Tibial nerve (tissue), 4 donors: ENCODE measurements at regions not wholly inside any gene's neighbourhood (a gene's known extent, or its start where the extent isn't known, plus 50 kb on each side); places are given as distances from the start of the nearest gene placed in this dataset.

Source experiments
- DNase-seq, 2 donors: peaks; one replicate each; pipeline ENCODE4 v3.0.0-alpha.2; 2019; ENCODE audit warnings: low spot score in 2 of 2
- H3K27ac ChIP-seq, 4 donors: fragments of 200-600 bp; sonication (generic) in 3 of 4; one replicate each; pipeline ENCODE4 v1.5.1; 2017 to 2019; ENCODE audit warnings: mild to moderate bottlenecking in 1 of 4
- H3K27me3 ChIP-seq, 2 donors: fragments of 200-600 bp; sonication (generic) in 1 of 2; one replicate each; pipeline versions ENCODE4 v1.5.1 to v1.6.0; 2017 to 2019
- H3K36me3 ChIP-seq, 3 donors: fragments of 200-600 bp; sonication (generic); one replicate each; pipeline ENCODE4 v1.5.1; 2018 to 2019
- H3K4me1 ChIP-seq, 4 donors: fragments of 200-600 bp; sonication (generic) in 3 of 4; one replicate each; pipeline ENCODE4 v1.5.1; 2017 to 2019
- H3K4me3 ChIP-seq, 4 donors: fragments of 200-600 bp; sonication (generic) in 3 of 4; one replicate each; pipeline ENCODE4 v1.5.1; 2017 to 2019; ENCODE audit warnings: mild to moderate bottlenecking in 1 of 4, moderate library complexity in 1 of 4
- H3K9me3 ChIP-seq, 4 donors: fragments of 200-600 bp; sonication (generic) in 3 of 4; one replicate each; pipeline ENCODE4 v1.5.1; 2017 to 2019
- EP300 ChIP-seq, 2 donors: sonication (generic); formaldehyde crosslinking; IDR thresholded peaks; one replicate each; pipeline ENCODE4 v1.6.1; 2017; ENCODE audit warnings: antibody characterized with exemption in 2 of 2, mild to moderate bottlenecking in 1 of 2
- POLR2A ChIP-seq, 2 donors: fragments of 450-650 bp; IDR thresholded peaks; one replicate each; pipeline ENCODE4 v1.6.1; 2017; ENCODE audit warnings: antibody characterized with exemption in 2 of 2, mild to moderate bottlenecking in 2 of 2, moderate library complexity in 2 of 2
- WGBS, 2 donors: methylation state at CpG; one replicate each; pipeline ENCODE4 v1.1.5; 2018; 5-methylcytosine and 5-hydroxymethylcytosine counted together
- TF ChIP-seq, protein P1 (sequence below), 5 experiments: fragments of 200-600 bp in 3 of 5; fragments of 450-650 bp in 2 of 5; sonication (generic) in 3 of 5; IDR thresholded peaks; one replicate each; pipeline ENCODE4 v1.5.1; 2016 to 2019; ENCODE audit warnings: antibody characterized with exemption in 5 of 5, mild to moderate bottlenecking in 3 of 5, moderate library complexity in 2 of 5

- Histone ChIP-seq H3K4me3 (no peak overlapping the region), H3K4me1 (peaks cover 0 to 5% (median 0%) of the 10 kb centered on the region in 4 donors)
- 17 to 19% methylated on average over 9 of the region's 9 CpGs for WGBS, 2 donors
These were observed 95.5 kb upstream of the ETV6 start for GRCh38 chr12:11553871-11554533.

GRCh38 chr12:11555195-11555594 lies 94.3 kb upstream of the ETV6 start:
- Histone ChIP-seq H3K27ac (no peak overlapping the region), H3K27me3 (no peaks in the 10 kb centered on the region), H3K36me3 (no peaks in the 10 kb centered on the region), H3K9me3 (no peaks in the 10 kb centered on the region), H3K4me3 (no peak overlapping the region), H3K4me1 (peaks cover 0 to 5% (median 0%) of the 10 kb centered on the region in 4 donors)
- DNase-seq: no peak
- WGBS, 2 donors: 91% methylated on average over 7 of the region's 7 CpGs
- TF ChIP-seq POLR2A (IDR thresholded peaks at IDR 0.05) (no peak), EP300 (IDR thresholded peaks at IDR 0.05) (no peak)
- TF ChIP-seq, protein P1, sequence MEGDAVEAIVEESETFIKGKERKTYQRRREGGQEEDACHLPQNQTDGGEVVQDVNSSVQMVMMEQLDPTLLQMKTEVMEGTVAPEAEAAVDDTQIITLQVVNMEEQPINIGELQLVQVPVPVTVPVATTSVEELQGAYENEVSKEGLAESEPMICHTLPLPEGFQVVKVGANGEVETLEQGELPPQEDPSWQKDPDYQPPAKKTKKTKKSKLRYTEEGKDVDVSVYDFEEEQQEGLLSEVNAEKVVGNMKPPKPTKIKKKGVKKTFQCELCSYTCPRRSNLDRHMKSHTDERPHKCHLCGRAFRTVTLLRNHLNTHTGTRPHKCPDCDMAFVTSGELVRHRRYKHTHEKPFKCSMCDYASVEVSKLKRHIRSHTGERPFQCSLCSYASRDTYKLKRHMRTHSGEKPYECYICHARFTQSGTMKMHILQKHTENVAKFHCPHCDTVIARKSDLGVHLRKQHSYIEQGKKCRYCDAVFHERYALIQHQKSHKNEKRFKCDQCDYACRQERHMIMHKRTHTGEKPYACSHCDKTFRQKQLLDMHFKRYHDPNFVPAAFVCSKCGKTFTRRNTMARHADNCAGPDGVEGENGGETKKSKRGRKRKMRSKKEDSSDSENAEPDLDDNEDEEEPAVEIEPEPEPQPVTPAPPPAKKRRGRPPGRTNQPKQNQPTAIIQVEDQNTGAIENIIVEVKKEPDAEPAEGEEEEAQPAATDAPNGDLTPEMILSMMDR (IDR thresholded peaks at IDR 0.05): no peak

More at GRCh38 chr12:11553871-11554533, 95.5 kb upstream of the ETV6 start:
- TF ChIP-seq EP300 (IDR thresholded peaks at IDR 0.05): no peak
- TF ChIP-seq, protein P1 (IDR thresholded peaks at IDR 0.05): peak; percentile 26 to 60 (median 55)
- TF ChIP-seq POLR2A (IDR thresholded peaks at IDR 0.05): no peak
- DNase-seq: peak in 1 of 2 donors; percentile 75
- no peaks in the 10 kb centered on the region for H3K27me3 ChIP-seq
- H3K36me3 ChIP-seq: no peaks in the 10 kb centered on the region
- no peaks in the 10 kb centered on the region for H3K9me3 ChIP-seq
- H3K27ac ChIP-seq: no peak overlapping the region

GRCh38 chr12:11555743-11556625 lies 93.5 kb upstream of the ETV6 start:
- 62 to 66% methylated on average over 11 of the region's 11 CpGs for WGBS, 2 donors
- no peak overlapping the region for H3K27ac ChIP-seq

GRCh38 chr12:11556682-11557081 lies 92.8 kb upstream of the ETV6 start:
- no peaks in the 10 kb centered on the region for H3K27me3 ChIP-seq
- no peaks in the 10 kb centered on the region for H3K36me3 ChIP-seq
- no peak for TF ChIP-seq POLR2A (IDR thresholded peaks at IDR 0.05)
- TF ChIP-seq, protein P1 (IDR thresholded peaks at IDR 0.05): no peak
- TF ChIP-seq EP300 (IDR thresholded peaks at IDR 0.05): no peak
- WGBS, 2 donors: 42 to 56% methylated on average over 6 of the region's 6 CpGs
- H3K4me1 ChIP-seq: peaks cover 0 to 5% (median 0%) of the 10 kb centered on the region in 4 donors
- H3K9me3 ChIP-seq: no peaks in the 10 kb centered on the region
- H3K4me3 ChIP-seq: peak overlapping the region in 1 of 4 donors; percentile 29
- no peak for DNase-seq
- no peak overlapping the region for H3K27ac ChIP-seq

More at GRCh38 chr12:11555743-11556625, 93.5 kb upstream of the ETV6 start:
- Histone ChIP-seq H3K9me3 (no peaks in the 10 kb centered on the region), H3K27me3 (no peaks in the 10 kb centered on the region), H3K36me3 (no peaks in the 10 kb centered on the region), H3K4me3 (peak overlapping the region in 2 of 4 donors; percentile 10 to 29), H3K4me1 (peaks cover 0 to 5% (median 0%) of the 10 kb centered on the region in 4 donors)
- TF ChIP-seq EP300 (IDR thresholded peaks at IDR 0.05): no peak
- TF ChIP-seq, protein P1 (IDR thresholded peaks at IDR 0.05): no peak
- no peak for TF ChIP-seq POLR2A (IDR thresholded peaks at IDR 0.05)
- no peak for DNase-seq
